IMR-90 (cell line): ENCODE measurements at regions not wholly inside any gene's neighbourhood (a gene's known extent, or its start where the extent isn't known, plus 50 kb on each side); places are given as distances from the start of the nearest gene placed in this dataset.
"Not testable (repeated sequence)": the region's sequence is repeated elsewhere in the genome, so short reads cannot be mapped to it uniquely, and the experiment has no call there.

Source experiments
- ATAC-seq: fragments of 200-7000 bp; cut with Tn5 transposase; 2 replicates; pipeline ENCODE4 v1.9.1; 2020; ENCODE audit warnings: low read depth, mild to moderate bottlenecking, moderate library complexity
- BruUV-seq: library from RNA; stranded (reverse); fragments of 400-500 nt; replicated peaks from 2 replicates; lab custom pipeline; 2021; lab: Mats Ljungman, UMichigan
- CTCF ChIA-PET: fragments of 300-600 bp; formaldehyde crosslinking; extraction: SDS; loops from one replicate; lab custom pipeline; 2021; ENCODE audit warnings: antibody characterized with exemption; lab: Yijun Ruan, JAX
- POLR2A ChIA-PET: fragments of 300-600 bp; sonication (Branson Sonifier 250); formaldehyde crosslinking; loops from one replicate; lab custom pipeline; 2022; ENCODE audit warnings: antibody characterized with exemption; ENCODE audit not compliant: unreplicated experiment; lab: Charles Lee
- DNase-seq: peaks from one replicate; pipeline ENCODE4 v3.0.0; 2013
- H2AFZ ChIP-seq: replicated peaks from 2 replicates; pipeline ENCODE3; 2013; ENCODE audit warnings: low read length, mild to moderate bottlenecking; ENCODE audit not compliant: poor library complexity
- H2AK5ac ChIP-seq: 2 replicates; pipeline ENCODE4 v1.6.1; 2013; ENCODE audit warnings: low read depth, low read length, inconsistent platforms
- H2AK9ac ChIP-seq: replicated peaks from 2 replicates; pipeline ENCODE3; 2013; ENCODE audit warnings: mild to moderate bottlenecking, low read depth, low read length, moderate library complexity; ENCODE audit not compliant: poor library complexity
- H2BK120ac ChIP-seq: 2 replicates; pipeline ENCODE4 v1.6.1; 2013; ENCODE audit warnings: low read depth, low read length, inconsistent platforms
- H2BK15ac ChIP-seq: 3 replicates; pipeline ENCODE4 v1.6.1; 2013; ENCODE audit warnings: low read depth, low read length, inconsistent platforms
- H2BK20ac ChIP-seq: 2 replicates; pipeline ENCODE4 v1.6.1; 2013; ENCODE audit warnings: low read depth, mild to moderate bottlenecking, inconsistent platforms, low read length, moderate library complexity
- H2BK5ac ChIP-seq: 2 replicates; pipeline ENCODE4 v1.6.1; 2013; ENCODE audit warnings: mild to moderate bottlenecking, low read depth, low read length, inconsistent platforms; ENCODE audit not compliant: poor library complexity, severe bottlenecking
- H3K14ac ChIP-seq: replicated peaks from 2 replicates; pipeline ENCODE4 v1.6.1; 2013; ENCODE audit warnings: low read depth, low read length, inconsistent platforms
- H3K18ac ChIP-seq: 2 replicates; pipeline ENCODE4 v1.6.1; 2013; ENCODE audit warnings: low read depth, low read length, control low read depth
- H3K23ac ChIP-seq: 2 replicates; pipeline ENCODE4 v1.6.1; 2013; ENCODE audit warnings: low read depth, low read length, inconsistent platforms
- H3K27ac ChIP-seq: 2 replicates; pipeline ENCODE4 v1.5.1; 2013; ENCODE audit warnings: mild to moderate bottlenecking, control low read depth, low read length; ENCODE audit not compliant: insufficient read depth
- H3K27me3 ChIP-seq: 2 replicates; pipeline ENCODE4 v1.6.1; 2013; ENCODE audit warnings: low read length; ENCODE audit not compliant: control insufficient read depth, insufficient read depth
- H3K36me3 ChIP-seq: 2 replicates; pipeline ENCODE4 v1.6.1; 2013; ENCODE audit warnings: low read length, mixed read lengths; ENCODE audit not compliant: control insufficient read depth, insufficient read depth
- H3K4ac ChIP-seq: 2 replicates; pipeline ENCODE4 v1.6.1; 2013; ENCODE audit warnings: low read depth, low read length, inconsistent platforms
- H3K4me1 ChIP-seq: 2 replicates; pipeline ENCODE4 v1.6.1; 2013; ENCODE audit warnings: low read length, mixed read lengths; ENCODE audit not compliant: control insufficient read depth, insufficient read depth
- H3K4me2 ChIP-seq: 2 replicates; pipeline ENCODE4 v1.6.1; 2013; ENCODE audit warnings: low read depth, mild to moderate bottlenecking, control low read depth, low read length, moderate library complexity
- H3K4me3 ChIP-seq: 2 replicates; pipeline ENCODE4 v1.5.1; 2013; ENCODE audit warnings: low read depth, mild to moderate bottlenecking, control low read depth, low read length, moderate library complexity; ENCODE audit not compliant: insufficient read depth
- H3K56ac ChIP-seq: 2 replicates; pipeline ENCODE4 v1.6.1; 2013; ENCODE audit warnings: low read length, inconsistent platforms; ENCODE audit not compliant: insufficient read depth; ENCODE audit errors: extremely low read depth
- H3K79me1 ChIP-seq, 2 experiments: 2 replicates each; pipeline ENCODE4 v1.6.1; 2013; ENCODE audit warnings: low read length in 2 of 2, inconsistent platforms in 1 of 2, low read depth in 1 of 2
- H3K9ac ChIP-seq: 2 replicates; pipeline ENCODE4 v1.6.1; 2013; ENCODE audit warnings: low read depth, low read length, control low read depth
- H3K9me1 ChIP-seq: 2 replicates; pipeline ENCODE4 v1.6.1; 2013; ENCODE audit warnings: low read length, inconsistent platforms; ENCODE audit not compliant: insufficient read depth
- H3K9me3 ChIP-seq: 2 replicates; pipeline ENCODE4 v1.6.1; 2013; ENCODE audit warnings: low read length; ENCODE audit not compliant: control insufficient read depth, insufficient read depth
- H4K20me1 ChIP-seq: 2 replicates; pipeline ENCODE4 v1.6.1; 2013; ENCODE audit warnings: low read length, inconsistent platforms; ENCODE audit not compliant: insufficient read depth
- H4K5ac ChIP-seq: 2 replicates; pipeline ENCODE4 v1.6.1; 2013; ENCODE audit warnings: mild to moderate bottlenecking, low read depth, low read length, control low read depth
- H4K8ac ChIP-seq, 2 experiments: 2 replicates each; pipeline ENCODE4 v1.6.1; 2013; ENCODE audit warnings: low read depth in 2 of 2, low read length in 2 of 2, control low read depth in 1 of 2, inconsistent platforms in 1 of 2
- H4K91ac ChIP-seq: 2 replicates; pipeline ENCODE4 v1.6.1; 2013; ENCODE audit warnings: low read depth, low read length, inconsistent platforms; ENCODE audit not compliant: insufficient read depth
- RFX5 ChIP-seq: IDR thresholded peaks from 2 replicates; pipeline ENCODE4 v1.8.0; 2012; ENCODE audit warnings: low read depth, mild to moderate bottlenecking, low read length, moderate library complexity
- WGBS, 2 experiments: methylation state at CpG; one replicate each; pipeline versions ENCODE4 v1.1.5 to v1.1.7; 2013; ENCODE audit warnings: missing lambda C conversion rate in 2 of 2; ENCODE audit not compliant: insufficient read length in 1 of 2; ENCODE audit errors: extremely low coverage in 2 of 2; 5-methylcytosine and 5-hydroxymethylcytosine counted together
- dilution Hi-C: fragments of 300-500 bp; cut with HindIII; formaldehyde crosslinking; loops from one replicate; pipeline ENCODE4 v1.14.3; 2018; ENCODE audit warnings: low sequenced_read_pairs; ENCODE audit not compliant: unreplicated experiment
- in situ Hi-C: fragments of 300-500 bp; cut with MboI; formaldehyde crosslinking; loops from 3 replicates; pipeline ENCODE4 v1.14.3; 2019; ENCODE audit warnings: low sequenced_read_pairs, inconsistent platforms, mixed read lengths
- intact Hi-C: fragments of 100-400 bp; cut with micrococcal nuclease; formaldehyde crosslinking; loops from 2 replicates; pipeline ENCODE4 v1.10.0; 2022

DNA sequence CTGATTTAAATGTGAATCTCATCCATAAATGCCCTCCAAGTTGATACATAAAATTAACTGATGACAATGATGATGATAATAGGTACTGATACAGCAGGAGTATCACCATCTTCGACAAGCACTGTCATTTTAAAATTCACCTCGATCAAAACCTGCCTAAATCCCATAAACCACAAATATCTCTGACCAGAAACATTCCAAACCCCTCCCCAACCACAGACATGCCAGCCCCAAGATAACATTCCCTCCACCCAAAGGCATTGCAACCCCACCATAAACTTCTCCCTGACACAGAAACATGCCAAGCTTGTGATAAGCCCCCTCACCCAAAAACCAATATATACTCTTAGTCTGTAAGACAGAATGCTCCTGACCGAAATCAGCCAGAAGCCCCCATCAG is 63.7 kb upstream of the WDFY3 start:
- Histone ChIP-seq H2BK120ac (no peak overlapping the region), H3K36me3 (no peaks in the 10 kb centered on the region), H3K9me1 (no peaks in the 10 kb centered on the region), H4K91ac (no peak overlapping the region), H3K56ac (no peak overlapping the region), H3K4ac (no peak overlapping the region), H3K18ac (no peak overlapping the region), H3K79me1 (no peaks in the 10 kb centered on the region), H3K4me3 (no peak overlapping the region), H4K5ac (no peak overlapping the region), H2BK15ac (no peak overlapping the region), H2AFZ (no peak overlapping the region), H2AK5ac (no peak overlapping the region), H4K20me1 (no peaks in the 10 kb centered on the region), H3K4me2 (no peak overlapping the region), H3K14ac (no peak overlapping the region), H3K27ac (no peak overlapping the region), H3K4me1 (no peaks in the 10 kb centered on the region), H2BK5ac (no peak overlapping the region), H3K9me3 (no peaks in the 10 kb centered on the region), H3K27me3 (no peaks in the 10 kb centered on the region), H2AK9ac (no peak overlapping the region), H3K23ac (no peak overlapping the region), H4K8ac (no peak overlapping the region), H3K9ac (no peak overlapping the region), H2BK20ac (no peak overlapping the region)
- ATAC-seq, result no peak
- dilution Hi-C loops (no loop called here), in situ Hi-C loops (no loop called here), intact Hi-C loops (no loop called here)
- BruUV-seq, result no TSS peak
- ChIA-PET POLR2A (no interaction called here), CTCF (no interaction called here)
- DNase-seq, result no peak
- TF ChIP-seq RFX5, result no peak
- whole genome bisulfite sequencing, 2 experiments, result 67% methylated on average over 1 of the region's 3 CpGs; no CpG with 5 or more reads in 1 of the 2 experiments

DNA sequence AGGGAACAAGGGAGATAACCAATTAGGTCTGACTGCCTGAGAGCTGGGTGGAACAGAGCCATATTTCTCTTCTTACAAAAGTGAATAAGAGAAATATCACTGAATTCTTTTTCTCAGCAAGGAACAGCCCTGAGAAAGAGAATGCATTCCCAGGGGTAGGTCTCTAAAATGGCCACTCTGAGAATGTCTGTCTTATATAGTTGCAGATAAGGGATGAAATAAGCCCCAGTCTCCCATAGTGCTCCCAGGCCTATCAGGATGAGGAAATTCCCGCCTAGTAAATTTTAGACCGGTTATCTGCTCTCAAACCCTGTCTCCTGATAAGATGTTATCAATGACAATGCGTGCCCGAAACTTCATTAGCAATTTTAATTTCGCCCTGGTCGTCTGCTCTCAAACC is 67.3 kb upstream of the WDFY3 start:
- H3K27me3 ChIP-seq, H3K27ac ChIP-seq, H2AK9ac ChIP-seq, in situ Hi-C loops, H4K8ac ChIP-seq, H2BK120ac ChIP-seq, dilution Hi-C loops, H3K4me3 ChIP-seq, H4K20me1 ChIP-seq, H3K56ac ChIP-seq, ATAC-seq, H2BK15ac ChIP-seq, H3K9me3 ChIP-seq, H3K23ac ChIP-seq, H2AFZ ChIP-seq, H3K4me1 ChIP-seq, H4K5ac ChIP-seq, H3K14ac ChIP-seq, H4K91ac ChIP-seq, DNase-seq, H3K4ac ChIP-seq, H3K79me1 ChIP-seq, CTCF ChIA-PET, H3K9me1 ChIP-seq, H3K36me3 ChIP-seq, H2AK5ac ChIP-seq, POLR2A ChIA-PET, intact Hi-C loops, H2BK20ac ChIP-seq, BruUV-seq, H3K18ac ChIP-seq, H3K4me2 ChIP-seq, H3K9ac ChIP-seq, H2BK5ac ChIP-seq: not testable (repeated sequence)
- WGBS, 2 experiments, result 80% methylated on average over 2 of the region's 6 CpGs; no CpG with 5 or more reads in 1 of the 2 experiments
